ENCODE measurements at regions not wholly inside any gene's neighbourhood (a gene's known extent, or its start where the extent isn't known, plus 50 kb on each side); places are given as distances from the start of the nearest gene placed in this dataset.

DNA sequence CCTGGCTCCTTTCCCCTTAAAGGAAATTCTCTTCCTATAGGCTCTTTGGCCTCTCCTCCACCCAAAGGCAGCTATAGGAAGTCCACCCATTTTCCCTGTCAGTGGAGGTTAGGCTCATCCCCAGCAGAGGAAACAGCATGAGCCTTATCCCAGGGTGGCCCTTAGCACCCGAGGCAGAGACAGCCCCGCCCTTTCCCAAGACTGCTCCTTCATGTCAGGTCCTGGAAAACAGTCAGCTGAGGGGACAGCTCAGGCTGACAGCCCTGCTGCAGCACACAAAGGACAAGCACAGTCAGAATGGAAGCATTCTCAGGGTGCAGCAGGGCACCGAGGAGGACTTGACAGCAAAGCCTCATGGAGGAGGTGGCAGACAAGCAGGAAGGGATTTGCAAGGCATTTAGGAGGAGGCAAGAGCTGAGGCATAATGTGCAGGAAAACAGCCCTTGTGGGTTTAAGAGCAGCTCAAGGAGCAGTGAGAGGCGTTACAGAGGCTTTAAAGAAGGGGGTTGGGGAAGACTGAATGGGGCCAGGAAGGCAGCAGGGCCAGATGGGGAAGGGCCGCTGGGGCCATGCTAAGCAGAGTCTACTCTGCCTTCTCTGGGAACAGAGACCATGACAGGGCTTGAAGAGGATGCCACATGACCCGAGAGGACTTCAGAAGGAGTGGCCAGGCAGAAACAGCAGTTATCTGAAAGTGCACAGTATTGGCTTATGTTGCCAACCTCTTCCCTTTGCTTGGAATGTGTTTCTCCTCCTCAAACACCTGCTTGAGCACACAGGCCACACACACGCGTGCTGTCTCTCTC lies 216.6 kb downstream of the SH3BP4 start:
- no peak for DNase-seq (ENCODE audit: low read depth in 2 of 2)

DNA sequence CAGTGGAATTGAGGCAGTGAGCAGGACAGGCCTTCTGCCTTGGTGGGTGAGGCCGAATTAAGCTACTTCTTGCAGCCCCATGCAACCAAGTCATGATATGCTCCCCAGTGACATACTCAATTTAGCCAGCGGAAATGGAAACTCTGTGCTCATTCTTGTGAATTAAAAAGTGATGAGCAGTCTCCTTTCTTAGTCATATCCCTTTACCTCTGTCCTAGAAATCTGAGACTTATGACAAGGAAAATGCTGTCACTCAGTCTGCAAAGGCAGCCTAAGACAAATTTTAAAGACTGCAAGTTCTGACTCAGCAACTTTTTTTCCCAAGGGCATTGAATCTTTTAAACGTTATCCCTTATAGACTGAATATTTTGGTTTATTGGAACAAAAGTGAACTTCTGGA lies 218.2 kb downstream of the SH3BP4 start:
- DNase-seq (ENCODE audit: low read depth in 2 of 2): no peak

DNA sequence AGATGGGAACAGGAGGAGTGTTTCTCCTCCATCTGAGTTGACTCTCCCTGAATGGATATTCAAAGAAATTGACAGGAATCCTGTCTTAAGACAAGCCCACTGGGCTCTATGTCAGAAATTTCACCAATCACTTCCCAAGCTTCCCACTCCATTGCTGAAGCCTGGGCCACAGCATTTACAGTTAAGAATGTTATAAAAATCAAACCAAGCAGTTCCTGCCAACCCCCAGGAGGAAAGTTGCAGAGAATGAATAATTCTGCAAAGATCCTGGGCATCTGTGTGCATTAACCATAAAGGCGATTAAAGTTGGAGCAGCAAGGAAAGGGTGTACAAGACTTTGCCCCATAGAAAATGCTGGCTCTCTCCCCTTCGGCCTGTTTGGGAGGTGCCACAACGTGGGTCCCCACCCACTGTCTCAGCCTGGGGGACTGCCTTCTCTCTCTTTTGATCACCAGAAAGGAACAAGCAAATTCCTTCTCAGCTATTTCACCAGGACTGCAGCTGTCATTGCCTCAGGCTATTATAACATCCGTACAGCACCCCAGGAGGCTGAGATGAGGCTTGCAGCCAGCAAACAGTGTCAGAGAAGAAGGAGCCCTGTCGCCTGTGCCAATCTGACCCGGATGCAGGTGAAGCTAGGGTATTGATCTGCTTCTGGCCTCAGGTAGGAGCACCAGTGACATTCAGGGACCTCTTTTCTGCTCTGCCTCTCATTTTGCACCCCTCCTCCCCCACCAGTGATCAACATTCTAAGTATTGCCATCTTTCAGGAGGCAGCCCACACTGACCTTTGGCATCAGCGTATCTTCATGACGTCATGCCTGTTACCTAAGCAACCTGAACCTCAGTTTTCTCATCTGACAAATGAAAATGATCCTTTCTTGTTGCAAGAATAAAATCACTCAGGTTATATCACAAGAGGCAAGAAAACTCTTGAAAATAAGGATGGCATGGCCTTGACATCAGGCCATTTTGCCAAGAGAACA lies 219.0 kb downstream of the SH3BP4 start:
- no peak for DNase-seq (ENCODE audit: low read depth in 2 of 2)

DNA sequence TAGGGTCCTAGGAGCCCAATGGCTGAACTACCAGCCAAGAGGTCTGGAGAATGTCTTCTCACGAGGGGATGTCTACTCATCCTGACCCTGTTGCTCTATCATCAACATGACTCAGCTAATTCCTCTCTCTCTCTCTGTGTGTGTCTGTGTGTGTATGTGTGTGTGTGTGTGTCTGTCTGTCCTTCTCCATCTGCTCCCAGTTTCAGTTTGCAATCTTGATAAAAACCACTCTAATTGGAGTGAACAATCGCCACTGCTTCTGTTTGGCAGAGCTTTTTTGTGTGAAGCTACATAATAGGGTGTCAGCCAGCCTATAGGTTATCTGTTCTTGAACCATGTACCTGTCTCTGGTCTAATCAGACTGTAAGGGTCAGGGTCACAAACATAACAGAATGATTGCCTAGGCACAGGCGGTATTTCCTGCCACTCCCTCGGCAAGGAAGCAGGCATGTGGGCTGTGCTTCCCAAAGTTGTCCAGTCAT lies 219.8 kb downstream of the SH3BP4 start:
- DNase-seq (ENCODE audit: low read depth in 2 of 2): no peak

DNA sequence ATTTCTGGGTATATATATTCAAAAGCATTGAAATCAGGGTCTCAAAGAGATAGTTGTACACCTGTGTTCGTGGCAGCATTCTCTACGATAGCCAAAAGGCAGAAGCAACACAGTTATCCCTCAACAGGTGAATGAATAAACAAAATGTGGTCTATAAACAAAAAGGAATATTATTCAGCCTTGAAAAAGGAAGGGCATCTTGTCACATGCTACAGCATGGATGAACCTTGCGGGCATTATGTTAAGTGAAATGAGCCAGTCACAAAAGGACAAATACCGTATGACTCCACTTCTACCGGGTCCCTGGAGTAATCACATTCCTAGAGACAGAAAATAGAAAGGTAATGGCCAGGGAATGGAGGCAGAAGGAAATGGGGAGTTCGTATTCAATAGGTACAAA lies 228.8 kb downstream of the SH3BP4 start:
- DNase-seq (ENCODE audit: low read depth in 2 of 2): no peak

- no peak for DNase-seq (ENCODE audit: low read depth in 2 of 2)
Observed at GRCh38 chr2:235183786-235184185, 232.0 kb downstream of the SH3BP4 start.

DNA sequence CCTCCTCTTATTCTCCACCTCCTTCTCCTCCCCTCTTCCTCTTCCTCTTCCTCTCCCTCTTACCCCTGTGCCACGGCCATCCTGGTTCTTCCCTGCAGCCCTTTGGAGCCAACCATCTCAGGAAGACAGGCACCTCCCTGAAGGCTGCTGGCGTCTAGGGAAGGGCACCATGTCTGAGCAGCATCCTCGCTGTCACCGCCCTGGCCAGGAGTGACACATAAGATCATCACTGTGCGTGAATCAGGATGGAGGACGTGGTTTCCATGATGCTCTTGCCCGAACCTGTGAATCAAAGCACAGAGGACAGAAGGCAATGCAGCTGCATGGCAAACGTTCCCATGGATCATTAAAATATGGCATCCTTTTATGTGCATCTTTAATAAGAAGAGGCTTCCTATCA lies 236.0 kb downstream of the SH3BP4 start:
- no peak for DNase-seq (ENCODE audit: low read depth in 2 of 2)

GRCh38 chr2:235191486-235191885 lies 239.7 kb downstream of the SH3BP4 start:
- no peak for DNase-seq (ENCODE audit: low read depth in 2 of 2)

GRCh38 chr2:235191978-235192377 lies 240.2 kb downstream of the SH3BP4 start:
- DNase-seq (ENCODE audit: low read depth in 2 of 2): no peak

GRCh38 chr2:235194351-235194750 lies 242.5 kb downstream of the SH3BP4 start:
- no peak for DNase-seq (ENCODE audit: low read depth in 2 of 2)

DNA sequence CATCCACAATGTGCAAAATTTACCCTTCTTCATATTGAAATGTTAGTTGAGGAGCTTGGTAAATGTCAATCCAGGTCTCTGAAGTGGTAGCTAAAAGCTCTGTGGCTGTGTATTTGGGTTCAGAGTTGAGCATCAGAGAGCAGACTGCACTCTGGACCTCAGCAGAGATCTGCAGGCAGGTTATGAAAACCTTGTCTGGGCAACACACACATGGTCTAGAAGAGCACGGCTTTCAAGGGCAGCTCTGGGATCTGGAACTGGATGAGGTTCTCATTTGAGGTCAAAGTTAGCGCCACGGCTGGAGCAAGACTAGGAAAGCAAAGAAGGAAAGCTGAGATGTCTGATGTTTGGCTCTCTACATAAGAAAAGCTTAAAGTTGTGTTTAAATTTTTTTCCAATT lies 243.0 kb downstream of the SH3BP4 start:
- DNase-seq (ENCODE audit: low read depth in 2 of 2): no peak

DNA sequence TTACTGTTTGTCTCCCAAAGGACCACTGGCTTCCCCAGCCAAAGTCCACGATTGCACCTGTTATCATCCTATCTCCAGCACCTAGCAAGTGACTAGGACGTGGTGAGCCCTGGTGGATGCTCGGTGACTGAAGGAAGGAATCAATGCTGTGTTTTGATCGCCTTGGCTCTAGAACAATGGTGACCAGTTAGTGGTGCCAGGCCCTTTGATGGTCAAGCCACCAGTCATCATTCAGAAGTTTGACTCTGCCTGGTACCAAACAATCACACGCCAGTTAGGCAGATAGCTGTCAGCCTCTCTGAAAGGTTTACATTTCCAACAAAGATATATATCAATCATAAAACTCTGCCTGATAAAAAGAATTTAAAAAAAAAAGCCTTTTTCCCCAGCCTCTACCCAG lies 244.1 kb downstream of the SH3BP4 start:
- no peak for DNase-seq (ENCODE audit: low read depth in 2 of 2)

DNA sequence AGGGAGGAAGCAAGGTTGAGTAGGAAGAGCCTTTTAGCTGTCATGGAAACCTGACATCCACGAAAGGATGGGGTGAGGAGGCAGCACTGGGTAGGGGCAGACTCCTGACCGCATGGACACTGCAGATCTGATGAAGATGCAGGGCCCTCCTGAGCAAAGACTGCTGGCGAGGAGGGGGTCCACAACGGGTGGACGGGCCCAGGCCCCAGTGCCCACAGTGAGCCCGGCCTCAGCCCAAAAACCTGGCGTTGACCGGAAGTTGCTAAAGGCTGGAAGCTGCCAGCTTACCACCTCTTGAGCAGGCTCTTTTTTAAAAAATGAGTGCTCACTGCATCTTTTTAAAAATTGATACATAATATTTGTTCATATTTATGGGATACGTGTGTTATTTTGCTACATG lies 247.3 kb downstream of the SH3BP4 start:
- no peak for DNase-seq (ENCODE audit: low read depth in 2 of 2)

GRCh38 chr2:235200216-235200615 lies 248.4 kb downstream of the SH3BP4 start:
- no peak for DNase-seq (ENCODE audit: low read depth in 2 of 2)

DNA sequence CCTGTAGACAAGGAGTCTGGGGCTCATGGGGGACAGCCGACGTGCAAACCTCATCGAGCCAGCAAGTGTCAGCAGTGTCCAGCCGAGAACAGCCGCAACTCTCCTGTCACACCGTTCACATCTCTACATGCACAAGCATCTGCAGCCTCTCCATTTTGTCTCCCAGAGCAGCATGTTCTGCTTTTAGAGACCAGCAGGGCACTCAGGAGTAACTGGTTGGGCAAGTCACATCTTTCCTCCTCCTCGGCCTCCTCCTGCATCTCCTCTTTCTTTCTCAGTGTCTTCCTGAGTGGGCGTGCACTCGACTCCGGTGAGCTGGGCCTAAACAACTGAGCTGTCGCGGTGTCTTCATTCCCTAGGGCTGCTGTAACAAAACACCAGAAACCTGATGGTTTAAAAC lies 249.9 kb downstream of the SH3BP4 start:
- DNase-seq (ENCODE audit: low read depth in 2 of 2): no peak

DNA sequence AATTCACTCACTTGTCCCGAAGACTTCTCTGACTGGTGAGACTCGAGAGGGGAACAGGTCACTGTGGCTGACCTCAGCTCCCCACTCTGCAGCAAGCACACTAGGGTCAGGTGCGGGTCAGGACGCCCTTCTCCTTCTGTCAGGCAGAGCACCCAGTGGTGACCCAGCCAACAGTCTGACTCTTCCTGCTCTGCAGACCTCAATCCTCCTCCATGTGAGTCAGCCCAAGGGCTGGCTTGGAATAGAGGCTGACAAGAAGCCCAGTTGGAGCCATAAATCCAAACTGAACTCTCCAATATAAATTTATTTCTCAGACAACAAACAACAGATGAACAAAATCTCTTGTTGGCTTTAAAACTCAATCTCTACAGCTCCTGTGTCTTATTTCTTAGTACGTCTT lies 253.1 kb downstream of the SH3BP4 start:
- DNase-seq (ENCODE audit: low read depth in 2 of 2): no peak

DNA sequence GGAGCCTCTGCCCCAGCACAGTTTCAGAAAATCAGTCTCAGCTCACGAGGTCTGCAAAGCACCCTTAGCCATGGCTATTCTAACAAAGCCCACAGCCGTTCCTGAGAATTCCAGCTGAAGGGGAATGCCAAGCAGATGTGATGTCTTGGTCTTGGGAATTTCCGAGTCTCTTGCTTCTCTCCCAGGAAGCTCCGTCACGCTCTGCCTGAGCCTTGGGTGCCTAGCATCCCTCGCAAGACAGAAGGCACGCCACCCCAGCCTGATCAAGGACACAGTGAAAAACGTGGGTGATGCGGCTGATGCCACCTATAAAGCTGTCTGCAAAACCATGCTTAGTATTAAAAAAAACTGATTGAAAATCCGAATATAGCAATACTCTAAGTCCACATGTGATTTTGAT lies 254.6 kb downstream of the SH3BP4 start:
- DNase-seq (ENCODE audit: low read depth in 2 of 2): no peak

GRCh38 chr2:235206980-235207579 lies 255.3 kb downstream of the SH3BP4 start:
- DNase-seq (ENCODE audit: low read depth in 2 of 2): no peak

- DNase-seq (ENCODE audit: low read depth in 2 of 2): no peak
Observed at GRCh38 chr2:235211056-235211455, 259.2 kb downstream of the SH3BP4 start.

GRCh38 chr2:235212501-235213158 lies 260.8 kb downstream of the SH3BP4 start:
- no peak for DNase-seq (ENCODE audit: low read depth in 2 of 2)

DNA sequence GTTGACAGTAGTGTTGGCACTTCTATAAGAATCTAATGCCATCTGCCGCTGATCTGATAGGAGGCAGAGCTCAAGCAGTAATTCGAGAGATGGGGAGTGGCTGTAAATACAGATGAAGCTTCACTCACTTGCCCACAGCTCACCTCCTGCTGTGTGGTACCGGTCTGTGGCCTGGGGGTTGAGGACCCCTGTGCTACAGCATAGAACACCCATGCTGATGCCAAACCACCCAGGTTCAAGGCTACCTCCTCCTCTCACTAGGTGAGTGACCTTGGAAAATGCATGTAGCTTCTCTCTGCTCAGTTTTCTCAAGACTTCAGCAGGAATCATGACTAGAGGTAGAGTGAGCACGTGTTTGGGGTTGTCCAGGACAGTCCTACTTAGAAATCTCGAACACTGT lies 263.4 kb downstream of the SH3BP4 start:
- DNase-seq (ENCODE audit: low read depth in 2 of 2): no peak

GRCh38 chr2:235216901-235217300 lies 265.1 kb downstream of the SH3BP4 start:
- no peak for DNase-seq (ENCODE audit: low read depth in 2 of 2)
